IMR-90 (cell line): ENCODE measurements at regions not wholly inside any gene's neighbourhood (a gene's known extent, or its start where the extent isn't known, plus 50 kb on each side); places are given as distances from the start of the nearest gene placed in this dataset.

Source experiments
- BHLHE40 ChIP-seq: fragments of 150-350 bp; IDR thresholded peaks from 2 replicates; pipeline ENCODE4 v1.6.1; 2016; ENCODE audit warnings: mild to moderate bottlenecking, low read depth, low read length
- POLR2A ChIP-seq: IDR thresholded peaks from 2 replicates; pipeline ENCODE4 v1.6.1; 2012; ENCODE audit warnings: mild to moderate bottlenecking, low read depth, low read length
- RAD21 ChIP-seq: IDR thresholded peaks from 2 replicates; pipeline ENCODE4 v1.6.1; 2012; ENCODE audit warnings: low read length, improper control_type of control experiment
- RCOR1 ChIP-seq: IDR thresholded peaks from 2 replicates; pipeline ENCODE4 v1.6.1; 2012; ENCODE audit warnings: mild to moderate bottlenecking, low read length, improper control_type of control experiment; ENCODE audit not compliant: insufficient replicate concordance
- USF2 ChIP-seq: fragments of 150-350 bp; IDR thresholded peaks from 2 replicates; pipeline ENCODE4 v1.6.1; 2017; ENCODE audit warnings: mild to moderate bottlenecking, antibody characterized with exemption, low read length, low read depth
- TF ChIP-seq, protein P1 (sequence below): conservative IDR thresholded peaks from 2 replicates; pipeline ENCODE4 v1.5.1; 2012; ENCODE audit warnings: mild to moderate bottlenecking, low read depth, low read length, improper control_type of control experiment

DNA sequence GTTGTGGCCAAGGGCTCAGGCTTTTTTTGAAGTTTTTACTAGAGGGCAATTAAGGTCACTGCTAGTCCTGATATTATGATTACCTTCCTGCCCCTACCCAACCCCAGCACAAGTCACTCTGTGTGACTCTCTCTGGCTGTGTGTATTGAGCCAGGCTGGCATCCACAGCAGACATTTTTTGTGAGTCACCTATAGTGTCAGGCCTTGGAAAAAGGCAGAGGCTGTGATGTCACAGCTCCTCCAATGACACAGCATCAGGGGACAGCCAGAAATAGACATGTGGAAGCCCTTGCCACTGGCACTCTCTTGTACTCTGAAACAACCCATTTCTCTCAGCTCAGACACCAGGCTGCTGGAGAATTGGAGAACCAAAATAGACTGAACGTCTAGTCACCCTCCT lies 145.4 kb downstream of the NMUR2 start:
- TF ChIP-seq, protein P1, sequence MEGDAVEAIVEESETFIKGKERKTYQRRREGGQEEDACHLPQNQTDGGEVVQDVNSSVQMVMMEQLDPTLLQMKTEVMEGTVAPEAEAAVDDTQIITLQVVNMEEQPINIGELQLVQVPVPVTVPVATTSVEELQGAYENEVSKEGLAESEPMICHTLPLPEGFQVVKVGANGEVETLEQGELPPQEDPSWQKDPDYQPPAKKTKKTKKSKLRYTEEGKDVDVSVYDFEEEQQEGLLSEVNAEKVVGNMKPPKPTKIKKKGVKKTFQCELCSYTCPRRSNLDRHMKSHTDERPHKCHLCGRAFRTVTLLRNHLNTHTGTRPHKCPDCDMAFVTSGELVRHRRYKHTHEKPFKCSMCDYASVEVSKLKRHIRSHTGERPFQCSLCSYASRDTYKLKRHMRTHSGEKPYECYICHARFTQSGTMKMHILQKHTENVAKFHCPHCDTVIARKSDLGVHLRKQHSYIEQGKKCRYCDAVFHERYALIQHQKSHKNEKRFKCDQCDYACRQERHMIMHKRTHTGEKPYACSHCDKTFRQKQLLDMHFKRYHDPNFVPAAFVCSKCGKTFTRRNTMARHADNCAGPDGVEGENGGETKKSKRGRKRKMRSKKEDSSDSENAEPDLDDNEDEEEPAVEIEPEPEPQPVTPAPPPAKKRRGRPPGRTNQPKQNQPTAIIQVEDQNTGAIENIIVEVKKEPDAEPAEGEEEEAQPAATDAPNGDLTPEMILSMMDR, result no peak
- TF ChIP-seq RAD21, result no peak
- TF ChIP-seq RCOR1, result no peak
- TF ChIP-seq POLR2A, result no peak
- no peak for TF ChIP-seq USF2
- TF ChIP-seq BHLHE40, result no peak
